Left cardiac atrium (tissue), 4 donors: ENCODE measurements at regions not wholly inside any gene's neighbourhood (a gene's known extent, or its start where the extent isn't known, plus 50 kb on each side); places are given as distances from the start of the nearest gene placed in this dataset.

Source experiments
- ATAC-seq, 2 donors: fragments of 200-7000 bp; cut with Tn5 transposase; one replicate each; pipeline ENCODE4 v1.9.1; 2020; ENCODE audit warnings: mild to moderate bottlenecking in 2 of 2, moderate library complexity in 2 of 2
- DNase-seq: peaks from one replicate; pipeline ENCODE4 v3.0.0-alpha.2; 2020
- intact Hi-C, 2 donors: fragments of 100-400 bp; cut with DNase I; formaldehyde crosslinking; loops; one replicate each; pipeline versions ENCODE4 v1.14.1 to v1.15.1; 2022 to 2023
- donor health status: DM: no; HTN: yes; CAD: no.
- donor health status: DM: no; HTN: yes; CAD: no; lungs with severe emphysema.
- donor health status: DM: yes; HTN: yes; CAD: no.
- donor health status: Dilated cardiomyopathy.

DNA sequence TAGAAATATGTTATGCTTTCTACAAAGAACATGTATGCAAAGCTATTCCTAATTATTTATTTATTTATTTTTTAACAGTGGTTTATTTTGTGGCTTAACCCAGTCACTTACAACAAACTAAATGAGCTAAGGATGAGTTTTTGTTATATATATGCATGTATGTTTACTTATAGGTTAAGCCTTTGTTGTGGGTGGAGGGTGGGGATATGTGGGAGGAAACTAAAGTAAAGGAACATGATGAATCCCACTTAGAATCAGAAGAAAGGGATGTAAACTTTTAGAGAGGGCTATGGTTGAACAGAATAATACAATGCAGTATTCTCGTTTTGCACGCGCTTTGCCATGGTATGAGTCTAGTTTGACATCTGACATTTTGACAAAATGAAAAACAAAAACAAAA, 321.0 kb upstream of the RUNX1 start:
- intact Hi-C loops, result loop anchor here in 1 of 2 donors (10.0 kb wide), 1 partner anchor 55 kb away; no protein-coding TSS in a partner anchor
- no peak for ATAC-seq
- no peak for DNase-seq

DNA sequence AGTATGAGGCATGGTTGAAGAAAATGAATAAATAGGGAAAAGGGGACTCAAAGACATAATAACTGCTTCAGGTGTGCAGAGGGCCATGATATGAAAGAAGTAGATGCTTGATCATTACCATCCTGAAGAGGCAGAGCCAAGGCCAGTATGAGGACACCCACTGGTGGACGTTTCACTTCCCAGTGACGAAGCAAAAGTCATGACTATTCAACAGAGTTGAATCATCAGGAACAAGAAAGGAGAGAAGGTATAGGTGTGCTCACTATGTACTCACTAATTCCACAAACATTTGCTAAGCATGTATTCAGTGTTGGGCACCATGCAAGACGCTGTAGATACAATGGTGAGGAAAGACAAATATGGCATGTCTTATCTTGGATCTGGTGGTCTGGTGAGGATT, 319.2 kb upstream of the RUNX1 start:
- intact Hi-C loops, result no loop called here
- DNase-seq (no peak), ATAC-seq (no peak)

GRCh38 chr21:35367553-35367952, 318.5 kb upstream of the RUNX1 start:
- no peak for ATAC-seq
- intact Hi-C loops, result no loop called here
- no peak for DNase-seq

GRCh38 chr21:35366394-35367080, 317.4 kb upstream of the RUNX1 start:
- DNase-seq (no peak), ATAC-seq (peak; percentile 87 to 88)
- intact Hi-C loops, result no loop called here

DNA sequence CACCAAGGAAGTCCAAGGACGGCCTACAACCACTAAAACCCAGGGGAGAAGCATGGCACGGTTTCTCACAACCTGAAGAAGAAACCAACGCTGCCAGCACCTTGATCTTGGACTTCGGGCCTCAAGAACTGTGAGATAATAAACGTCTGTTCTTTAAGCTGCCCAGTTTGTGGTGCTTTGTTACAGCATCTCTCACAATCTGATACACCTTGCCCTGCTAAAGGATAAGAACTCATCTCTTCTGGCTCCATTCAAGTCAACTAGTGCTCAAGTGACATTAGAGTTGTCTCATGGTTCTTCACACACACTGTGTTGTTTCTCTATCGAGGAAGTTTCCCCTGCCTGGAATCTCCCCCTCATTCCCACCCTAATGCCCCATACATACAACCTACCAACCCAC, 314.4 kb upstream of the RUNX1 start:
- ATAC-seq (no peak), DNase-seq (no peak)
- intact Hi-C loops, result no loop called here

- ATAC-seq (no peak), DNase-seq (no peak)
- intact Hi-C loops, result no loop called here
These were observed 312.9 kb upstream of the RUNX1 start for GRCh38 chr21:35361988-35362387.

DNA sequence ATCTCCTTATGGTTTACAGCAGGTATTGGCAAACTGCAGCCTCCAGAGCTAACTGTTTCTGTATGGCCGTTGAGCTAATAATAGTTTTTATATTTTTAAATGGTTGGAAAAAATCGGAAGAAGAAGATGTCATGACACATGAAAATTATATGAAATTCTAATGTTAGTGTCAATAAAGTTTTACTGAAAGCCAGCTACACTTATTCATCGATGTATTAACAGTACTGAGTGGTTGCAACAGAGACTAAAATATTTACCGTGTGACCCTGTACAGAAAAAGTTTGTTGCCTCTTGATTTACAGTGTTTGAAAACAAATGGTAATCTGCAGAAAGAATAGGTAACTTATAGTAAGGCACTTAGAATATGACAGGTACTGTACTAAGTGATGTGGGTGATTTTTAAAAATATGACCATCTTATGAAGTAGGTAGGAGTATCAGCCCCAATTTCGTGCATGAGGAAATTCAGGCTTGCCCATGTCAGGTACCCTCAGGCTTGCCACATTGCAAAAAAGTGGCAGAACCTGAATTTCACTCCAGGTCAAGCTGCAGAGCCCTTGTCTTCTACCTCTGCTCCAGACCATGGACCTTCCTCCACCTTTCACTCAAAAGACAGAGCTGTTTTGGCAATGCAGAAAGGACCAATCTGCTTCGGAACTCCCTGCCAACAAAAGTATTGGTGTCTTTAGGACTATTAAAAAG, 311.9 kb upstream of the RUNX1 start:
- no peak for ATAC-seq
- DNase-seq, result no peak
- intact Hi-C loops, result no loop called here

DNA sequence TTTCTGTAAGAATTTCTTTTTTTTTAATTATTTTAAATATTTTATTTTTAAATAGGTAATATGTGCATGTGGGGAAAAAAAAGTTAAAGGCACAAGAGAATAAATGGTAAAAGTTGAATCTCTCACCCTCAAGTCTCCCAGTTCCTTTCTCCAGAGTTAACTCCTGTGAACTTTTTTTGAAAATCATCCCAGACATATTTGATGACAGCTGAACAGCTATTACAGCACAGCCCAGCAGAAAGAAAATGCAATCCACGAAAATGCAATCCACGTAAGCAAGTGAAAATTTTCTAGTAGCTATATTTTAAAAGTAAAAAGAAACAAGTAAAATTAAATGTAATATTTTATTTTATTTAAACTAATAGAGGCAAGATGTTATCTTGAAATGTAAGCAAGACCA, 310.0 kb upstream of the RUNX1 start:
- intact Hi-C loops, result no loop called here
- DNase-seq, result no peak
- ATAC-seq, result peak in 1 of 2 donors; percentile 70

DNA sequence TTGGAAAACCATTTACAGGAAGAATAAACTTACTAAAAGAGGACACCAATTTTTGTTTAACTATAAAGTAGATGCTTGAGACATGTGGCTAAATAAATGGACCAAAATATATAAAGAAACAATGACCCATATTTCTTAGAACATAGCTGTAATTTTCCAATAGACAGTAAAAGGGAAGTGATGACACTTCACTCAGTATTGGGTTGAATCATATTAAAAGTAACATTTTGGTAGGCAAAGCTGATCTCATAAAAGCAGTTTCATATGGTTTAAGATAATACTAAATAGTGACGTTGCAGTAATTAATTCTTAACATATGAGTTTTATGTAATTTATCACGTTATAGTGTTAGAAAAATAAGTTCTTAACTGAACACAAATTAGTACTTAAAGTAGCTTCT, 308.9 kb upstream of the RUNX1 start:
- DNase-seq (no peak), ATAC-seq (no peak)
- intact Hi-C loops, result no loop called here

DNA sequence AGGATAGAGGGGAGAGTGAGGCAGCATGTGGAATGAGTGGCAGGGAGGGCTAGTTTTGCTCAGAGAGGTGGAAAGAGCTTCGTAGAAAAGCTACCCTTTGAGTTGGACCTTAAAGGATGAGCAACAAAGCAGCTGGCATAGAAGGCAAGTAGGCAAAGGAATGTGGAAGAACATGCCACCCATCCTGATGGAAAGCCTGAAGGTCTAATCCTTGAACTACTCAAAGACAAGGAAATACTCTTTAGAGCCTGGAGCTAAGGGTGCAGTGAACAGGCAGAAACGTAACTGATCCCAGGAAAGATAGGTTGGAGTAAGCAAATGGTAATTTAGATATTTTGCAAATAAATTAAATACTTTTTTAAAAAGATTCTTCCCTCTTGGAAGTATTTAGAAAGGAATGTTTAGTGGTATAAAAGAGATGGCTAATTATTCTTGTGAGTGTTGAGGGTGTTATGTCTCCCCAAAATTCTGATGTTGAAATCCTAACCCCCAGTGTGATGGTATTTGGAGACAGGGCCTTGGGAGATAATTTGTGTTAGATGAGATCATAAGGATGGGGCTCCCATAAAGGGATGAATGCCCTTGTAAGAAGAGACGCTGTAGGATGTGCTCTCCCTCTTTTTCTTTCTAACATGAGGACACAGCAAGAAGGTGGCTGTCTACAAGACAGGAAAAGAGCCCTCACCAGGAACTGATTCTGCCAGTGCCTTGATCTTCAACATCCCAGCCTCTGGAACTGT, 308.1 kb upstream of the RUNX1 start:
- no peak for DNase-seq
- intact Hi-C loops, result no loop called here
- ATAC-seq, result no peak

GRCh38 chr21:35354078-35354477, 305.0 kb upstream of the RUNX1 start:
- intact Hi-C loops, result no loop called here
- no peak for ATAC-seq
- no peak for DNase-seq

DNA sequence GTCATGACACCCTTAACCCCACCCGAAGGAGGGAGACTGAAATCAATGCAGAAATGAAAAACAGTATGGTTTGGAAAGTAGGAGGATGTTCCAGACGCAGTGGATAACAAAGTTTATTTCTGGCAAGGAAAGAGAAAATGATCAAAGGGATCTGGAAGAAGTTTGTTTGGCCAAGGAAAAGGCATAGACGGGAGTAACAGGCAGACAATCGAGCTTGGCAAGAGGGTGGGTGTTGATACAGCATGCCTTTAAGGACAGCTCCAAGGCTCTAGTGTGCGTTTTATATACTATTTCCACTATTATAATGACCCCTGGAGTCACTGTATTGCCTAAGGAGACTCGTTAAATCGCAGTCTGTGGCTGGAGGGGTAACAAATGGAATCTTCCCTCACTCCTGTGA, 303.7 kb upstream of the RUNX1 start:
- ATAC-seq, result peak in 1 of 2 donors; percentile 60
- intact Hi-C loops, result no loop called here
- DNase-seq, result no peak

DNA sequence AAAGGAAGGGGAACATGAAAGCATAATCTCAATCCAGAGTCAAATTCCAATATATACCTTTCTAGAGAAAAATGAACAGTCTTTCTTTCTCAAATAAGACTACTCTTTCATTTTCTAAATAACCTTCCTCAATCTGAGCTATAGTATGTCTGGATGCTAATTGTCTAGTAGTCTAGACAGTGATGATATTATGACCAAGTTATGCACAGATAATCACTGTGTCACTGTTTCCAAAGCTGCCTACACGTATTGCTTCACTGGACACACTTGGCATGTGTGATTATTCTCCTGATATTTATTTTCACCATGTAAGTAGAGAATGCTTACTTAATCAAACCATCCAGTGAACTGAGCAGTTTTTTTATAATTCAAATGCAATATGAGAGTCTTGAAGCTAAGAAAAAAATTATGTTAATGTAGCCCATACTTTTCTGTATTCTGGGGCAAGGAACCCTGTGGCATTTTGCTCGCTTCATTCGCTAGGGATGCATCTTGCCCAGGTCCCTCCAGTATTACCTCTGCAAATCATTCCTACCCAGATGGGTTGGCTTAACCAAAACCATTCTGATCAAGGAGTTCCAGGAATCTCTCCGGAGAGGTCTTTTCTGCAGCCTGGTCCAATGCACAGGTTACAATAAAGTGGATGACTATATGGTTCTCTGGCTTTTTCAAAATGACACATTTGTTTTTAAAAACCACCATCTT, 303.1 kb upstream of the RUNX1 start:
- DNase-seq (no peak), ATAC-seq (peak; percentile 19 to 92)
- intact Hi-C loops, result no loop called here

DNA sequence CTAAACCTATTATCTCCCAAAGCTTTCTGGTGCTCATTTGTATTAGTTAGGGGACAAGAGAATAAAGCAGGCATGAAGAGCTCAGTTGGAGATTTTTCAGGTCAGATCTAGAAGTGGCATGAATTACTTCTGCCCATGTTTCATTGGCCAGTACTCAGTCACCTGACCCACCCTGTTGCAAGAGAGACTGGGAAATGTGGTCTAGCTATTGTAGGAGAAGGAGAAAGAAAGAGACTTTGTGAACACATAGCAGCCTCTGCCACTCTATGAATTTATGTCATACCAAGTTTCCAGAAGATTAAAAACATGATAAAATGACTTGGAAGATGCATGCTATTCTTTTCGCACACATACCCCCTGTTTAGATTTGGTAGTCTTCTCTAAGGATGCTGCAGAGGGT, 302.3 kb upstream of the RUNX1 start:
- no peak for DNase-seq
- ATAC-seq, result no peak
- intact Hi-C loops, result no loop called here

- intact Hi-C loops, result no loop called here
- DNase-seq (no peak), ATAC-seq (no peak)
These were observed 301.9 kb upstream of the RUNX1 start for GRCh38 chr21:35350965-35351364.

GRCh38 chr21:35349376-35350080, 300.4 kb upstream of the RUNX1 start:
- intact Hi-C loops, result no loop called here
- ATAC-seq (no peak), DNase-seq (no peak)

DNA sequence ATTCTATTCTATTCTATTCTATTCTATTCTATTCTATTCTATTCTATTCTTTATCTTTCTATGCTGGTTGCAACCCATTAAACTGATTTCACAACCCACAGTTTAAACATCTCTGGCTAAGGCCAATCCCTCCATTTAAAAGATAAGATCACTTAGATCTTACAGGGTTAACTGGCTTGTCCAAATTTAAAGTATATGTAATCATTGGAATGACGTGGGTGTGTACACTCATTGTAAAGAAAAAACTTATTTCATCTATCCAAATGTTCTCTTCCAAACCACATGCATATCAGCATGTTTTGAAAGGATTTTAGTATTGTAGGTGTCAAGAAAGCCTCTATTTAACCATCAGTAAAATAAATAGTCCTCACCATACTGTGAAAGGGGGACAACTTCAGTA, 299.6 kb upstream of the RUNX1 start:
- DNase-seq (no peak), ATAC-seq (no peak)
- intact Hi-C loops, result no loop called here

- intact Hi-C loops, result no loop called here
- no peak for ATAC-seq
These were observed 297.6 kb upstream of the RUNX1 start for GRCh38 chr21:35346697-35347096.

DNA sequence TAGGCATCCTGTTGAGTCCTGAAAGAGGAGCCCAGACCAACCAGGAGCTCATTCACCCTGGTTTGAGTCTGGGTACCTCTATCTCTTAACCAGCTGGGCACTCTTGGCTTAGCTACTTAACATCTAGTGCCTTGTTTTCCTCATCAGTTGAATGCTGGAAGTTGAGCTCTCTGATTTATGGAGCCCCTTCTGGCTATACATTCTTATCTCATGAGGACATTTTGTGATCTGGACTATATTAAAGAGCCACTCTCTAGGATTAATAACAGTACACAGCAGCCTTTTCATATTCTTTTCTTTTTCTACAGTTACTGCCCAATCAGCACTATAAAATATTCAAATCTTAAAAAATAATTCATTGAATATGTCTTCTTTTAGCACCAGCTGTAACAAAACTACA, 296.9 kb upstream of the RUNX1 start:
- no peak for DNase-seq
- ATAC-seq, result no peak
- intact Hi-C loops, result no loop called here

More at GRCh38 chr21:35346697-35347096, 297.6 kb upstream of the RUNX1 start:
- no peak for DNase-seq
